HG03175 (cell line): ENCODE measurements at regions not wholly inside any gene's neighbourhood (a gene's known extent, or its start where the extent isn't known, plus 50 kb on each side); places are given as distances from the start of the nearest gene placed in this dataset.

Experiments
- ATAC-seq: cut with Tn5 transposase; IDR thresholded peaks from one replicate; pipeline ENCODE4 v1.9.1; 2021; ENCODE audit warnings: mild to moderate bottlenecking, moderate library complexity; ENCODE audit not compliant: unreplicated experiment

DNA sequence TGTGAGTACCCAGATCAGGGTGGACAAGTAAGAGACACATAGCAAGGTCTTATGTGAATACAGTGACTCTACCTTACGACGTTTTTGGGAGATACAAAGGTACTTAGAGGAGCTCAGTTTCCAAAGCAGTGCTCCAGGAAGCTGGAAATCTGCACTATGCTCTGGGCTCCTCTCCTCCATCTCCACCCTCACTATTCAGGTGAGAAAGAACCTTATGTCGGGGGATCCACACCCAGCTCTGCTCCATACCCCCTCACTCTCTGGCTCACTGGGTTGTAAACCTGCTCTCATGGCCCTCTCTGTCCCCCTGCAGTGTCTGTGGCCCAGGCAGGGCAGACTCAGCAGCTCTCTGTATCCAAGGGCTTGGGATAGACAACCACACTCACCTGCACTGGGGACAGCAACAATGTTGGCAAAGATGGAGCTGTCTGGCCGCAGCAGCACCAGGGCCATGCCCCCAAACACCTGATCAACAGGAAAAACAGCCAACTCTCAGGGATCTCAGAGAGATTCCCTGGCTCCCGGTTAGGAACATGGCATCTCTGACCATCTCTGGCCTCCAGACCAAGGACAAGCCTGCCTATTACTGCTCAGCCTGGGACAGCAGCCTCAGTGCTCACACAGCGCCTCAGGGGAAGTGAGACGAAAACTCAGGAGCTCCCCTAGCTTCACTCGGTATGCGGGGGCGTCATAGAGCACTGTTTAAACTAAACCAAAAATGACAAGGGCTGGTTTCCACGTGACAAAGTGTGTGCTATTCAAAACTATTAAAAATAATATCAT is 60.9 kb upstream of the TOP3B start:
- no peak for ATAC-seq

DNA sequence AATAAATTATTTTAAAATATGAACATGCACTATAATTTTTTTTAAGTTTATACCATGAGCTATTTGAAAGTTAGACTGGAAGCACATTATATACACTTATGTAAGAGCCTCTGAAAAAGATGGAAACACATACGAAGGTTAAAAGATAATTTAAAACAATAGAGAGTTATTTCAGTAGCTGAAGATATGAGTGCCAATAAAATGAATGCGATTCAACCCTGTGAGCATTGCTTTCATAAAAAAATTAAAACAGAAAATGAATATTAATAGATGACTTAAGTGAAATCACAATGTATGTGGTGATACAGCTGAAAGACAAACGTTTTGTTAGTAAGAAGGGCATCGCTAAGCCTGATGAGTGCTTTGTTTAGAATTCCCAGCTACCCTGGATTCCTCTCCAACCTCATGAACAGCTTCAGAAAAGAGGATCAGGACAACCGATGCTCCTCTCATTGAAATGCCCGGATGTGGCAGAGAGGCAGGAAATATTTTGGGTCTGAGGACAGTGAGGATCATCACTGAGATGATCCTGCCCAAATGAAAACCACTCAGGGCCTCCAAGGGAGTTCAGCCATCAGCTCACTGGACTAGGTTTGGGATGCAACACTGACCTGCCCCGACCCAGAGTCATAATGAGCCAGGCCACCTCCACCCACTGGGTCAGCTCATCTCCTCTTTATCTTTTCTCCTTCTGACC is 60.2 kb upstream of the TOP3B start:
- ATAC-seq = no peak

- ATAC-seq = no peak
These were observed 59.4 kb upstream of the TOP3B start for GRCh38 chr22:22042009-22042408.

DNA sequence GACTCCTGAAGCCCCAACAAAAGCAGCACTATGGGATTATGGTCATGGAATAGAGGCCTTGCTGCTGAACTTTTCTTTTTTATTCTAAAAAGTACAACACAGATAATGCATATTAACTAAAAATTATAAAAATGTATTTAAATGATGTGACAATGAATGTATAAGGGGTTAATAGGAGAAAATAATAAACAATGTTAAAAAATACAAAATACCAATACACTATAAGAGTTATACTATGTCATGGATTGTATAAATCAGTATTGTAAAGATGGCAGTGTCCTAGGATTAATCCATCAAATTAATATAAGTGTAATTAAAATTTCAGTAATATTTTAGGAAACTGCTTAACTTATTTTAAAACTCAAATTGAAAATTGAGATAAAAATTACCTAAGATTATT is 58.3 kb upstream of the TOP3B start:
- ATAC-seq = no peak

- no peak for ATAC-seq
These were observed 57.9 kb upstream of the TOP3B start for GRCh38 chr22:22040472-22040871.

DNA sequence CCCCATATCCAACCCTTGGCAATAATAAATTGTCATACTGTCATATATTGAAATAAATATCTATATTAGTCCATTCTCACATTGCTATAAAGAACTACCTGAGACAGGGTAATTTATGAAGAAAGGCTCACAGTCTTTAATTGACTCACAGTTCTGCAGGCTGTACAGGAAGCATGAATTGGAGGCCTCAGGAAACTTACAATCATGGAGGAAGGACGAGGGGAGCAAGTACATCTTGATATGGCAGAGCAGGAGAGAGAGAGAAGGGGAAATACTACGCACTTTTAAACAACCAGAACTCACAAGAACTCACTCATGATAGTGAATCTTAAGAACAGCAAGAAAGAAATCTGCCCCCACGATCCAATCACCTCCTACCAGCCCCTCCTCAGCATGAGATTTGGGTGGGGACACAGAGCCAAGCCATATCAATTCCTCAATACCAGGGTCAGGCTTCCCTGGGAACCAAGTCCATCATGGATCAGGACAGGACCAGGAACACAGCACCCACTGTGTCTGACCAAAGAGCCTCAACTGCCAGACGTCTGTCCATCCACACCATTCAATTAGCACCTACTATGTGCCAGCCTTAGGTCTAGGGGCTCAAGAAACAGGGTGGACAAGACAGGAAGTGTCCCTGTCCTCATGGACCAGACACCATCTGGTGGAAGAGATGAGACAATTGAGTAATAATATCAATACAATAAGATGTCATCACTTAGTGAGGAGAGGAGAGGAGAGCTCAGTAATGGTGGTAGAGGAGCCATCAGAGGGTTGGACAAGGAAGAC is 56.9 kb upstream of the TOP3B start:
- ATAC-seq = no peak

- ATAC-seq = no peak
These were observed 55.7 kb upstream of the TOP3B start for GRCh38 chr22:22038178-22038880.

DNA sequence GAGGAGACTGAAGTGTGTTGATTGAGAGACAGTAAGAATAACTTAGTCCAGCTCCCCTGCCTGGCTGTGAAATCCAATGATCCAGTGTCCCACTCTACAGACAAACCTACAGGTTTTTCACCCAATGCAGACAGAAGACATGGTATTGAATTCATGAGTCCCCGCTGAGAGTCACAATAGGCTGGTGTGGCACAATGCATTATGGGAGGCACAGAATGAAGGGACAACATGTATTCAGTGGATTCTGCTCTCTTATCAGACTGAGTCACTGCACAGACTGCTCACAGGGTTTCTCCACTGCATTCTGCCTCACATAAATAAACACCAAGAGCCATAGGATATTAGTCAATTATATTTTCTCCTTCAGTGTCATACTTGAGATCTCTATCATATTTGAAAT is 55.2 kb upstream of the TOP3B start:
- no peak for ATAC-seq

DNA sequence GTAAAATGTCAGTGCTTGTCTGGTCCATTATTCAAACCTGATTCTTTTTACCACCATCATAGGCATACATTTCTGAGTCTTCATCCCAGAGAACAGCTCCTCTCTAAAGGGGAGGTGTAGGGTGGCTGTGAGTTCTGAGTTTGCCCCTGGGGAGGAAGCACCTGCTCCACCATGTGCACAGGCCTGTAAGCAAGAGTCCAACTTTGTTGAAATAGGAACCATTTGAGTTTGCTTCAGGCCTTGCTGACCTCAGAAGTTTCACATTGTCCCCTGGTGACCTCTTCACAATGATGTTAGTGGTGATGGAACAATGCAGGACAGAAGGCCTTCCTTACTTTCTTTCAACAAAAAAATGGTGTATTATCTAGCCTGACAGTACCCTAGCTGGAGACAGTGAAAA is 54.6 kb upstream of the TOP3B start:
- ATAC-seq = no peak

DNA sequence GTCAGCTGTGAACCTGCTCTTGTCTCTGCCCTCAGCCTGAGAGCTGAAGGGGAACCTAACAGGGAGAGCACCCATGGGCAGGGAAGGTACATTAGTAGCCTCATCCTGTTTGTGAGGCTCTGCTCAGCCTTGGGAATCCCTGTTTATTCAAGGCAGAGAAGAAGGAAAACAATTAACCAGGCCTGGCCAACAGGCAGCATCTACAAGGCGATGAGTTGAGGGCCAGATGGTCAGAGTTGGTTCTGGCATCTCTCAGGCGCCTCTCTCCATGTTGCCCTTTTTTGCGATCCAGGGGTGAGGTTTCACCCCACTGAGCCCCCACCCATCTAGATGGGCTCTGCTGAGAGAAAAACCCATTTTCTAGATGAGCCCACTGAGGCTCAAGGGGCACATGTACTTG is 54.0 kb upstream of the TOP3B start:
- ATAC-seq = no peak

DNA sequence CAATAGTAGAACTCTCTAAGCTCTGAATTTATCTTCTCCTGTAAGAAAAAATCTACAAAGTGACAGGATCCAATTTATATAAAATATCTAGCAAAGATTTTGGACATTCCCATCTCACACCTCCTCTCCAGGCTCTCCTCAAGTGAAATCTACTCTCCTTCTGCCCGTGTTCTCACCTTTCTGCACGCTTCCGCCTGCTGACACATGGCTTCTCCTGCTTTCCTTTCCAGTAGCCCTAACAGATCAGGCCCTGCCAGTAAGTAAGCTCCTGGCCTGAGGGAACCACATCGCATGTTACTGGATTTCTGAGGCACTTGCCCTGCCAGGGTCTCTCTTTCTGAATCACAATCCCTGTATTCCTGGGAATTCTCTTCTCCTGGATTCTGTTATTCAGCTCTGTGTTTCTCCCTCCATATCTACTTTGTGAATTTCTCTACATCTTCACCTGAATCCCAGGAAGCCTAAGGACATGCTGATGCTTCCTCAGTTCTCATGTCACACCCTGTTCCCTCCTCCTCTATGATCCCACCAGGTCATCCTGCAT is 53.3 kb upstream of the TOP3B start:
- no peak for ATAC-seq

DNA sequence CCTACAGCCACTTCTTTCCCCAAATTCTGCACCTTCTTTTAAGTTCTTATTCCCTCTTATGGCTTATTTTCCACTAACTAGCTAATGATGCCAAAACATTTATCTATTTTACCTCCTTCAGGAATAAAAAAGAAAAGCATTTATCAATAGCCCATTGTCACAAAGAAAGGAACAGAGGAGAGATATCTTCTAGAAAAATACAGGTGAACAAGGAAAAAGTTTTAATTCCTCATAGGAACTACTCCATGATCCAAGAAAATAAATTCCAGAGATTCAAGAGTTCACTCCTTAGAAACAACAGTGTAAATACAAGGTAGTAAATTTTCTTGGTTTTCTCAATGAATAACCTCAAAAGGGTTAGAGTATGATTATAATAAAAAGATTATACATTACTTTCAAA is 52.6 kb upstream of the TOP3B start:
- no peak for ATAC-seq

GRCh38 chr22:22034469-22035132 is 52.0 kb upstream of the TOP3B start:
- no peak for ATAC-seq

GRCh38 chr22:22033803-22034468 is 51.3 kb upstream of the TOP3B start:
- no peak for ATAC-seq

DNA sequence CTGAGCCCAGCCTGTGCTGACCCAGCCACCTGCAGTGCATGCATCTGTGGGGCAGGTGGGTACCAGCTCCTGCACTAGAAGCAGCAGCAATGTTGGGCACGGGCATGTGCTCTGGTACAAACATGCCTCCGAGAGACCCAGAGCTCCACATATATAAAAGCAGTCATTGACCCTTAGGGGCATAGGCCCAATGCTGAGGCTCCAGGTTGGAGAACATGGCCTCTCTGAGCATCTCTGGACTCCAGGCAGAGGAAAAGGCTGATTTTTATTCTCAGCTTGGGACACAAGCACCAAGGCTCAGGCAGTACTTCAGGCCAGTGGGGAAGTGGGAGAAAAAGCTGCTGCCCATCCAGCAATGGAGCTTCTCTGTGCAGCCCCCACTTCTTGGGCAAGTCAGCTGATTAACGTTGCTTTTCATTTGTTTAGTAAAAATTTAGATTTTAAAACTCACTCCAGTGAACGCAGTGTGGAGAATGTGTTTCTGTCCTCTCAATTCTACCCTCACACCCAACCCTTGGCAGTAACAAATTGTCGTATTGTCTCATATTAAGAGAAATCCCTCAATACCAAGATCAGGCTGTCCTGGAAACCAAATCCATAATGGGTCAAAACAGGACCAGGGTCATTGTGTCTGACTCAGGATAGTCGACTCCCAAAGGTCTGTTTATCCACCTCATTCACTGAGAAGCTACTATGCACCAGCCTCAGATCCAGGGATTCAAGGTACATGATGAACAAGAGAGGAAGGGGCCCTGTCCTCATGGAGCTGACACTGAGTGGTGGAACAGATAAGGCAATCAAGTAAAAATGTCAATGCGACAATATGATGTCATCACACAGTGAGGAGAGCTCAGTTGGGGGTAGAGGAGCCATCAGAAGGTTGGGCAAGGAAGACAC is 50.6 kb upstream of the TOP3B start:
- ATAC-seq = no peak

- ATAC-seq = no peak
These were observed 49.7 kb upstream of the TOP3B start for GRCh38 chr22:22032099-22032905.
